OCI-LY1 (cell line): ENCODE measurements at regions not wholly inside any gene's neighbourhood (a gene's known extent, or its start where the extent isn't known, plus 50 kb on each side); places are given as distances from the start of the nearest gene placed in this dataset.
"Not testable (repeated sequence)": the region's sequence is repeated elsewhere in the genome, so short reads cannot be mapped to it uniquely, and the experiment has no call there.

Experiments used
- H2AFZ ChIP-seq: fragments of 200-600 bp; sonication (generic), shearing (Covaris generic); 2 replicates; pipeline ENCODE4 v1.6.0; 2014; ENCODE audit warnings: antibody characterized with exemption, mild to moderate bottlenecking, low read length
- H3F3A ChIP-seq: fragments of 200-600 bp; sonication (generic), shearing (Covaris generic); 2 replicates; pipeline ENCODE4 v1.6.0; 2014; ENCODE audit warnings: mild to moderate bottlenecking, antibody characterized with exemption, low read length, moderate library complexity; ENCODE audit not compliant: insufficient read depth
- H3K27ac ChIP-seq: fragments of 200-600 bp; sonication (generic); 2 replicates; pipeline ENCODE4 v1.5.1; 2014; ENCODE audit warnings: low read length, mixed run types, mild to moderate bottlenecking, low read depth; ENCODE audit not compliant: poor library complexity, severe bottlenecking
- H3K27me3 ChIP-seq: fragments of 200-600 bp; sonication (generic); 2 replicates; pipeline ENCODE4 v1.6.0; 2014; ENCODE audit warnings: antibody characterized with exemption, mild to moderate bottlenecking, low read length, moderate library complexity; ENCODE audit not compliant: insufficient read depth
- H3K36me3 ChIP-seq: fragments of 200-600 bp; sonication (generic); 2 replicates; pipeline ENCODE4 v1.6.1; 2014; ENCODE audit warnings: mild to moderate bottlenecking, antibody characterized with exemption, low read length, moderate library complexity, mixed read lengths; ENCODE audit not compliant: insufficient read depth
- H3K4me1 ChIP-seq: fragments of 200-600 bp; sonication (generic); 2 replicates; pipeline ENCODE4 v1.5.1; 2014; ENCODE audit warnings: mild to moderate bottlenecking, low read length, moderate library complexity; ENCODE audit not compliant: insufficient read depth, severe bottlenecking
- H3K4me2 ChIP-seq: fragments of 200-600 bp; sonication (generic), shearing (Covaris generic); 2 replicates; pipeline ENCODE4 v1.6.1; 2014; ENCODE audit warnings: low read length
- H3K4me3 ChIP-seq: fragments of 200-600 bp; sonication (generic); 2 replicates; pipeline ENCODE4 v1.5.1; 2014; ENCODE audit warnings: low read length, low read depth, mild to moderate bottlenecking, mixed read lengths; ENCODE audit not compliant: poor library complexity, severe bottlenecking
- H3K79me2 ChIP-seq: fragments of 200-600 bp; shearing (Covaris generic); 2 replicates; pipeline ENCODE4 v1.6.1; 2016; ENCODE audit warnings: mixed run types, low read length, mixed read lengths; ENCODE audit not compliant: insufficient read depth
- H3K9ac ChIP-seq: fragments of 200-600 bp; sonication (generic), shearing (Covaris generic); 2 replicates; pipeline ENCODE4 v1.6.1; 2014; ENCODE audit warnings: mild to moderate bottlenecking, low read length, mixed read lengths
- H3K9me2 ChIP-seq: fragments of 200-600 bp; sonication (generic), shearing (Covaris generic); 2 replicates; pipeline ENCODE4 v1.6.1; 2014; ENCODE audit warnings: low read depth, mild to moderate bottlenecking, low read length, mixed read lengths
- H3K9me3 ChIP-seq: fragments of 200-600 bp; shearing (Covaris generic); 2 replicates; pipeline ENCODE4 v1.6.1; 2014; ENCODE audit warnings: low read length, mixed read lengths
- H4K20me1 ChIP-seq: fragments of 200-600 bp; sonication (generic), shearing (Covaris generic); 2 replicates; pipeline ENCODE4 v1.6.0; 2016; ENCODE audit warnings: mild to moderate bottlenecking, low read length; ENCODE audit not compliant: insufficient read depth
- CTCF ChIP-seq: fragments of 200-600 bp; sonication (generic), shearing (Covaris generic); IDR thresholded peaks from 2 replicates; pipeline ENCODE4 v1.5.1; 2017; ENCODE audit warnings: mild to moderate bottlenecking, antibody characterized with exemption, low read length, moderate library complexity, mixed read lengths
- EZH2 ChIP-seq: fragments of 200-600 bp; sonication (generic), shearing (Covaris generic); IDR thresholded peaks from 2 replicates; pipeline ENCODE4 v1.8.0; 2017; ENCODE audit warnings: borderline replicate concordance, mixed run types, mild to moderate bottlenecking, antibody characterized with exemption, low read length, moderate library complexity, mixed read lengths

GRCh38 chr3:160098926-160099626, 110.4 kb downstream of the IL12A start:
- TF ChIP-seq CTCF (no peak), EZH2 (no peak)
- Histone ChIP-seq H3K79me2 (no peaks in the 10 kb centered on the region), H3K4me1 (no peaks in the 10 kb centered on the region), H4K20me1 (no peaks in the 10 kb centered on the region), H3K27ac (no peak overlapping the region), H3K4me3 (no peak overlapping the region), H2AFZ (no peak overlapping the region), H3K9me2 (no peaks in the 10 kb centered on the region), H3F3A (no peaks in the 10 kb centered on the region), H3K9ac (no peak overlapping the region), H3K36me3 (no peaks in the 10 kb centered on the region), H3K9me3 (no peaks in the 10 kb centered on the region), H3K4me2 (no peak overlapping the region), H3K27me3 (no peaks in the 10 kb centered on the region)

GRCh38 chr3:160099834-160100233, 111.2 kb downstream of the IL12A start:
- Histone ChIP-seq H3K4me3 (no peak overlapping the region), H2AFZ (no peak overlapping the region), H3K4me2 (no peak overlapping the region), H3K36me3 (no peaks in the 10 kb centered on the region), H3F3A (no peaks in the 10 kb centered on the region), H3K79me2 (no peaks in the 10 kb centered on the region), H3K4me1 (no peaks in the 10 kb centered on the region), H3K9me2 (no peaks in the 10 kb centered on the region), H3K9me3 (no peaks in the 10 kb centered on the region), H4K20me1 (no peaks in the 10 kb centered on the region), H3K27ac (no peak overlapping the region), H3K9ac (no peak overlapping the region), H3K27me3 (no peaks in the 10 kb centered on the region)
- TF ChIP-seq EZH2 (no peak), CTCF (no peak)

- Histone ChIP-seq H4K20me1 (no peaks in the 10 kb centered on the region), H3K9ac (no peak overlapping the region), H3K27ac (no peak overlapping the region), H3F3A (no peaks in the 10 kb centered on the region), H3K9me3 (no peaks in the 10 kb centered on the region), H3K4me1 (no peaks in the 10 kb centered on the region), H3K4me2 (no peak overlapping the region), H3K79me2 (no peaks in the 10 kb centered on the region), H3K27me3 (no peaks in the 10 kb centered on the region), H3K4me3 (no peak overlapping the region), H3K9me2 (no peaks in the 10 kb centered on the region), H2AFZ (no peak overlapping the region), H3K36me3 (no peaks in the 10 kb centered on the region)
- TF ChIP-seq EZH2 (no peak), CTCF (no peak)
Measured at GRCh38 chr3:160100610-160101009, 112.0 kb downstream of the IL12A start.

GRCh38 chr3:160102001-160102400, 113.4 kb downstream of the IL12A start:
- not testable (repeated sequence) for H3F3A ChIP-seq, H3K4me1 ChIP-seq, H3K9ac ChIP-seq, H2AFZ ChIP-seq, H3K4me2 ChIP-seq, H3K9me2 ChIP-seq, H3K27ac ChIP-seq, H3K9me3 ChIP-seq, H3K79me2 ChIP-seq, H3K36me3 ChIP-seq, H3K27me3 ChIP-seq, H3K4me3 ChIP-seq, H4K20me1 ChIP-seq
